Caco-2 (cell line): ENCODE measurements at regions not wholly inside any gene's neighbourhood (a gene's known extent, or its start where the extent isn't known, plus 50 kb on each side); places are given as distances from the start of the nearest gene placed in this dataset.

ENCODE experiments used
- BruUV-seq: library from RNA; stranded (reverse); fragments of 400-500 nt; replicated peaks from 2 replicates; lab custom pipeline; 2021; lab: Mats Ljungman, UMichigan
- CTCF ChIA-PET: fragments of 300-600 bp; sonication (Branson Sonifier 250); formaldehyde crosslinking; loops from one replicate; lab custom pipeline; 2022; ENCODE audit warnings: antibody characterized with exemption; lab: Charles Lee
- POLR2A ChIA-PET: fragments of 300-600 bp; sonication (Branson Sonifier 250); formaldehyde crosslinking; loops from one replicate; lab custom pipeline; 2022; ENCODE audit warnings: antibody characterized with exemption; lab: Charles Lee
- DNase-seq, 2 experiments: peaks; one replicate each; pipeline versions ENCODE4 v3.0.0 to v3.0.0-alpha.2; 2020 to 2022
- H3K27me3 ChIP-seq: replicated peaks from 2 replicates; pipeline ENCODE4 v1.6.0; 2011; ENCODE audit warnings: low read length; ENCODE audit not compliant: control insufficient read depth, insufficient read depth
- H3K36me3 ChIP-seq: 2 replicates; pipeline ENCODE4 v1.5.1; 2011; ENCODE audit warnings: low read length; ENCODE audit not compliant: control insufficient read depth, insufficient read depth
- H3K4me1 ChIP-seq: fragments of 250-450 bp; sonication (Bioruptor Pico); 2 replicates; pipeline ENCODE4 v1.5.1; 2020; ENCODE audit warnings: mild to moderate bottlenecking
- H3K4me3 ChIP-seq: 2 replicates; pipeline ENCODE4 v1.5.1; 2011; ENCODE audit warnings: low read depth, mild to moderate bottlenecking, control low read depth, low read length
- H3K9me3 ChIP-seq: fragments of 250-450 bp; sonication (Bioruptor Pico); 2 replicates; pipeline ENCODE4 v1.5.1; 2020; ENCODE audit warnings: mild to moderate bottlenecking, moderate library complexity
- H3K27ac Mint-ChIP-seq: one replicate; pipeline ENCODE4 v1.8.0; 2022; ENCODE audit warnings: mixed read lengths; ENCODE audit not compliant: unreplicated experiment
- H3K27me3 Mint-ChIP-seq: one replicate; pipeline ENCODE4 v1.8.0; 2022; ENCODE audit warnings: mixed read lengths; ENCODE audit not compliant: insufficient read depth, unreplicated experiment
- H3K36me3 Mint-ChIP-seq: one replicate; pipeline ENCODE4 v1.8.0; 2022; ENCODE audit warnings: mild to moderate bottlenecking, mixed read lengths; ENCODE audit not compliant: insufficient read depth, unreplicated experiment
- H3K4me1 Mint-ChIP-seq: one replicate; pipeline ENCODE4 v1.8.0; 2022; ENCODE audit warnings: low read depth, mixed read lengths; ENCODE audit not compliant: unreplicated experiment
- H3K4me3 Mint-ChIP-seq: one replicate; pipeline ENCODE4 v1.8.0; 2022; ENCODE audit warnings: mild to moderate bottlenecking, moderate library complexity, mixed read lengths; ENCODE audit not compliant: unreplicated experiment
- H3K9me3 Mint-ChIP-seq: one replicate; pipeline ENCODE4 v1.8.0; 2022; ENCODE audit warnings: mixed read lengths; ENCODE audit not compliant: unreplicated experiment
- CTCF ChIP-seq, 2 experiments: fragments of 200-600 bp in 1 of 2; IDR thresholded peaks; 1 replicate in 1 of 2; 2 replicates in 1 of 2; pipeline versions ENCODE4 v1.5.1 to v1.8.0; 2011 to 2022; ENCODE audit warnings: antibody characterized with exemption in 1 of 2, control low read depth in 1 of 2, inconsistent platforms in 1 of 2, low read depth in 1 of 2, low read length in 1 of 2, mild to moderate bottlenecking in 1 of 2, moderate library complexity in 1 of 2; ENCODE audit not compliant: insufficient read depth in 1 of 2, severe bottlenecking in 1 of 2, unreplicated experiment in 1 of 2
- intact Hi-C: fragments of 100-400 bp; cut with micrococcal nuclease; formaldehyde crosslinking; loops from one replicate; pipeline ENCODE4 v1.10.0; 2022; ENCODE audit not compliant: unreplicated experiment

- H3K9me3 ChIP-seq, result no peaks in the 10 kb centered on the region
- Mint-ChIP-seq H3K4me3 (no peak overlapping the region), H3K36me3 (no peaks in the 10 kb centered on the region), H3K27ac (no peak overlapping the region), H3K27me3 (peaks cover 4% of the 10 kb centered on the region), H3K9me3 (no peaks in the 10 kb centered on the region), H3K4me1 (no peaks in the 10 kb centered on the region)
- no peaks in the 10 kb centered on the region for H3K36me3 ChIP-seq
- intact Hi-C loops, result no loop called here
- ChIA-PET CTCF (no interaction called here), POLR2A (no interaction called here)
- DNase-seq, result no peak
- H3K4me1 ChIP-seq, result no peaks in the 10 kb centered on the region
- TF ChIP-seq CTCF (IDR thresholded peaks at IDR 0.05; ENCODE audit: insufficient read depth in 1 of 2, low read depth in 1 of 2, low read length in 1 of 2, severe bottlenecking in 1 of 2, unreplicated experiment in 1 of 2), result no peak
- BruUV-seq, result no TSS peak
- H3K4me3 ChIP-seq, result no peak overlapping the region
- no peaks in the 10 kb centered on the region; the same call in 1 of the 2 replicates for H3K27me3 ChIP-seq
Measured at GRCh38 chr15:80326270-80326669, 74.3 kb upstream of the CTXND1 start.

- Mint-ChIP-seq H3K4me1 (no peaks in the 10 kb centered on the region), H3K36me3 (no peaks in the 10 kb centered on the region), H3K4me3 (no peak overlapping the region), H3K9me3 (no peaks in the 10 kb centered on the region), H3K27ac (no peak overlapping the region), H3K27me3 (peaks cover 4% of the 10 kb centered on the region)
- no TSS peak for BruUV-seq
- ChIA-PET POLR2A (no interaction called here), CTCF (no interaction called here)
- no peak for DNase-seq
- H3K4me1 ChIP-seq, result no peaks in the 10 kb centered on the region
- H3K4me3 ChIP-seq, result no peak overlapping the region
- TF ChIP-seq CTCF (IDR thresholded peaks at IDR 0.05; ENCODE audit: insufficient read depth in 1 of 2, low read depth in 1 of 2, low read length in 1 of 2, severe bottlenecking in 1 of 2, unreplicated experiment in 1 of 2), result no peak
- no peaks in the 10 kb centered on the region for H3K27me3 ChIP-seq
- no peaks in the 10 kb centered on the region for H3K36me3 ChIP-seq
- no peaks in the 10 kb centered on the region for H3K9me3 ChIP-seq
- intact Hi-C loops, result no loop called here
Measured at GRCh38 chr15:80328496-80328895, 75.7 kb upstream of the ARNT2 start.

GRCh38 chr15:80331886-80332406 lies 72.2 kb upstream of the ARNT2 start:
- H3K27ac Mint-ChIP-seq, result no peak overlapping the region
- ChIA-PET POLR2A (no interaction called here), CTCF (no interaction called here)
- no peaks in the 10 kb centered on the region for H3K9me3 ChIP-seq
- no peak overlapping the region for H3K4me3 Mint-ChIP-seq
- H3K9me3 Mint-ChIP-seq, result no peaks in the 10 kb centered on the region
- no peak overlapping the region for H3K4me3 ChIP-seq
- no peaks in the 10 kb centered on the region for H3K36me3 ChIP-seq
- TF ChIP-seq CTCF (IDR thresholded peaks at IDR 0.05; ENCODE audit: insufficient read depth in 1 of 2, low read depth in 1 of 2, low read length in 1 of 2, severe bottlenecking in 1 of 2, unreplicated experiment in 1 of 2), result no peak
- no peaks in the 10 kb centered on the region for H3K27me3 ChIP-seq
- BruUV-seq, result no TSS peak
- H3K27me3 Mint-ChIP-seq, result peaks cover 13% of the 10 kb centered on the region
- DNase-seq, result no peak
- no peaks in the 10 kb centered on the region for H3K36me3 Mint-ChIP-seq
- intact Hi-C loops, result no loop called here
- no peaks in the 10 kb centered on the region for H3K4me1 ChIP-seq
- no peaks in the 10 kb centered on the region for H3K4me1 Mint-ChIP-seq
